BJ (cell line): ENCODE measurements at regions not wholly inside any gene's neighbourhood (a gene's known extent, or its start where the extent isn't known, plus 50 kb on each side); places are given as distances from the start of the nearest gene placed in this dataset.

Experiments used
- CTCF ChIA-PET: fragments of 350-600 bp; formaldehyde crosslinking; extraction: SDS; loops from one replicate; lab custom pipeline; 2021; ENCODE audit warnings: antibody characterized with exemption, inconsistent platforms; lab: Yijun Ruan, JAX
- POLR2A ChIA-PET: fragments of 300-600 bp; sonication (Branson Sonifier 250); formaldehyde crosslinking; extraction: SDS; loops from one replicate; lab custom pipeline; 2021; ENCODE audit warnings: antibody characterized with exemption; lab: Charles Lee
- DNase-seq: peaks from one replicate; pipeline ENCODE4 v3.0.0-alpha.2; 2011; ENCODE audit warnings: low read depth
- H3K27me3 ChIP-seq: 2 replicates; pipeline ENCODE4 v1.6.0; 2011; ENCODE audit warnings: low read length; ENCODE audit not compliant: control insufficient read depth, insufficient read depth
- H3K36me3 ChIP-seq: 2 replicates; pipeline ENCODE4 v1.5.1; 2011; ENCODE audit warnings: low read length; ENCODE audit not compliant: control insufficient read depth, insufficient read depth
- H3K4me3 ChIP-seq: 2 replicates; pipeline ENCODE4 v1.5.1; 2011; ENCODE audit warnings: low read depth, mild to moderate bottlenecking, control low read depth, low read length
- TF ChIP-seq, protein P1 (sequence below): IDR thresholded peaks from 2 replicates; pipeline ENCODE4 v1.5.1; 2011; ENCODE audit warnings: low read depth, mild to moderate bottlenecking, control low read depth, inconsistent platforms, low read length, moderate library complexity; ENCODE audit not compliant: insufficient read depth

DNA sequence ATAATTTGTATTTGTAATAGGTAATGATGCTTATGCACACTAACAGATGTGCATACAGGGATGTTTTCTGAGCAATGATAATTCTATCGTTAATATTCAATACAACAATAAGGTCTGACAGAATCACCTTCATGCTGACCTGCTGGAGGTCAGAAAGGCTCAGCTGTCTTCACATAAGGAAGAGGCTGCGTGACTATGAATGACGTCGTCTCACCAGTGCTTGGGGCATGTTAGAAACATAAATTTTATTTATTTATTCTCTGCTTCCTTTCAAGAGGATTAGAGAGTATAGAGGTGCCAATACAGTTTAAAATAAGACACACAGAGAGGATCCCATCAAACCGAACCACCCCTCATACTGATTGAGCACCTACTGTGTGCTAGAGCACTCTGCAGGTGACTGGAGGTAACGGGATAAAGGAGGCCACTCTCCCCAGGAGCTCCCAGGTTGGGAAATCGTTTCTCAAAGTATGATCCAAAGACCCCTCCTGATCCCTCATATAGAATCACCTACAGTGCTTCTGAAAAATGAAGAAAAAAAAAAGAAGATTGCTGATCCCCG, 265.6 kb upstream of the NPVF start:
- TF ChIP-seq, protein P1, sequence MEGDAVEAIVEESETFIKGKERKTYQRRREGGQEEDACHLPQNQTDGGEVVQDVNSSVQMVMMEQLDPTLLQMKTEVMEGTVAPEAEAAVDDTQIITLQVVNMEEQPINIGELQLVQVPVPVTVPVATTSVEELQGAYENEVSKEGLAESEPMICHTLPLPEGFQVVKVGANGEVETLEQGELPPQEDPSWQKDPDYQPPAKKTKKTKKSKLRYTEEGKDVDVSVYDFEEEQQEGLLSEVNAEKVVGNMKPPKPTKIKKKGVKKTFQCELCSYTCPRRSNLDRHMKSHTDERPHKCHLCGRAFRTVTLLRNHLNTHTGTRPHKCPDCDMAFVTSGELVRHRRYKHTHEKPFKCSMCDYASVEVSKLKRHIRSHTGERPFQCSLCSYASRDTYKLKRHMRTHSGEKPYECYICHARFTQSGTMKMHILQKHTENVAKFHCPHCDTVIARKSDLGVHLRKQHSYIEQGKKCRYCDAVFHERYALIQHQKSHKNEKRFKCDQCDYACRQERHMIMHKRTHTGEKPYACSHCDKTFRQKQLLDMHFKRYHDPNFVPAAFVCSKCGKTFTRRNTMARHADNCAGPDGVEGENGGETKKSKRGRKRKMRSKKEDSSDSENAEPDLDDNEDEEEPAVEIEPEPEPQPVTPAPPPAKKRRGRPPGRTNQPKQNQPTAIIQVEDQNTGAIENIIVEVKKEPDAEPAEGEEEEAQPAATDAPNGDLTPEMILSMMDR = no peak
- POLR2A ChIA-PET = no interaction called here

DNA sequence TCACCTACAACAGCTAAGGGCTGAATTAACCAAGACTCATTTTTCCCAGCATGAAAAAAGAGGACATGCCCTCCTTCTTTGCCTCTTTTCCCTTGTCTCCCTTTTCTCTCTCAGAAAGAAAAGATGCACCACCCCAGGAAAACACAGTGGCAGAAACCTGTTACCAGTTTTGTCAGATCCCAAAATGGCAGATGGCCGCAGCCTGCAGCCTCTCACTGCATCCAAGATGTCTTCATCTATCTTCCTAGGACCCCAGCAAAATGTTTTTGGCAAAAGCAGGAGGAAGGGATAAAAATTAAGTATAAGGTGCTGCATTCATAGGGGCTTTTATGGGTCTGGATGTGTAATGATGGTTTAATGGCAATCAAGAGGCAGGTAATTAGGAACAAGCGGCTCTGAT, 266.6 kb upstream of the NPVF start:
- ChIA-PET CTCF (interaction anchor here (0.9 kb wide), 1 partner anchor 17 kb away, joined by 3 read pairs; no protein-coding TSS in a partner anchor), POLR2A (no interaction called here)
- no peak overlapping the region for H3K4me3 ChIP-seq
- TF ChIP-seq, protein P1 = no peak
- H3K27me3 ChIP-seq = no peaks in the 10 kb centered on the region
- no peak for DNase-seq
- H3K36me3 ChIP-seq = no peaks in the 10 kb centered on the region

More for the DNA sequence above, 265.6 kb upstream of the NPVF start:
- Histone ChIP-seq H3K4me3 (no peak overlapping the region), H3K36me3 (no peaks in the 10 kb centered on the region), H3K27me3 (no peaks in the 10 kb centered on the region)
- no peak for DNase-seq
- CTCF ChIA-PET = no interaction called here

GRCh38 chr7:25495342-25496250, 267.3 kb upstream of the NPVF start:
- Histone ChIP-seq H3K27me3 (no peaks in the 10 kb centered on the region), H3K36me3 (no peaks in the 10 kb centered on the region), H3K4me3 (no peak overlapping the region)
- CTCF ChIA-PET = interaction anchor here (0.6 to 0.9 kb wide), 2 partner anchors 10 to 17 kb away, joined by 3 read pairs; no protein-coding TSS in a partner anchor
- POLR2A ChIA-PET = no interaction called here
- TF ChIP-seq, protein P1 = no peak
- no peak for DNase-seq

- TF ChIP-seq, protein P1 = no peak
- Histone ChIP-seq H3K36me3 (no peaks in the 10 kb centered on the region), H3K27me3 (no peaks in the 10 kb centered on the region), H3K4me3 (no peak overlapping the region)
- ChIA-PET CTCF (no interaction called here), POLR2A (no interaction called here)
- DNase-seq = no peak
These were observed 268.4 kb upstream of the NPVF start for GRCh38 chr7:25496476-25497368.
